Uterus (tissue), 2 donors: ENCODE measurements at regions not wholly inside any gene's neighbourhood (a gene's known extent, or its start where the extent isn't known, plus 50 kb on each side); places are given as distances from the start of the nearest gene placed in this dataset.

Experiments used
- POLR2A ChIP-seq, 2 donors: fragments of 450-650 bp; IDR thresholded peaks; one replicate each; pipeline ENCODE4 v1.6.1; 2016; ENCODE audit warnings: antibody characterized with exemption in 2 of 2, mild to moderate bottlenecking in 1 of 2, moderate library complexity in 1 of 2
- TF ChIP-seq, protein P1 (sequence below), 4 experiments: fragments of 200-600 bp in 2 of 4; fragments of 450-650 bp in 2 of 4; sonication (generic) in 2 of 4; IDR thresholded peaks; one replicate each; pipeline ENCODE4 v1.5.1; 2016 to 2019; ENCODE audit warnings: antibody characterized with exemption in 4 of 4, mild to moderate bottlenecking in 2 of 4, moderate library complexity in 1 of 4

- TF ChIP-seq, protein P1, sequence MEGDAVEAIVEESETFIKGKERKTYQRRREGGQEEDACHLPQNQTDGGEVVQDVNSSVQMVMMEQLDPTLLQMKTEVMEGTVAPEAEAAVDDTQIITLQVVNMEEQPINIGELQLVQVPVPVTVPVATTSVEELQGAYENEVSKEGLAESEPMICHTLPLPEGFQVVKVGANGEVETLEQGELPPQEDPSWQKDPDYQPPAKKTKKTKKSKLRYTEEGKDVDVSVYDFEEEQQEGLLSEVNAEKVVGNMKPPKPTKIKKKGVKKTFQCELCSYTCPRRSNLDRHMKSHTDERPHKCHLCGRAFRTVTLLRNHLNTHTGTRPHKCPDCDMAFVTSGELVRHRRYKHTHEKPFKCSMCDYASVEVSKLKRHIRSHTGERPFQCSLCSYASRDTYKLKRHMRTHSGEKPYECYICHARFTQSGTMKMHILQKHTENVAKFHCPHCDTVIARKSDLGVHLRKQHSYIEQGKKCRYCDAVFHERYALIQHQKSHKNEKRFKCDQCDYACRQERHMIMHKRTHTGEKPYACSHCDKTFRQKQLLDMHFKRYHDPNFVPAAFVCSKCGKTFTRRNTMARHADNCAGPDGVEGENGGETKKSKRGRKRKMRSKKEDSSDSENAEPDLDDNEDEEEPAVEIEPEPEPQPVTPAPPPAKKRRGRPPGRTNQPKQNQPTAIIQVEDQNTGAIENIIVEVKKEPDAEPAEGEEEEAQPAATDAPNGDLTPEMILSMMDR (IDR thresholded peaks at IDR 0.05): no peak
- no peak for TF ChIP-seq POLR2A (IDR thresholded peaks at IDR 0.05)
Observed at GRCh38 chr5:92922231-92922967, 658.6 kb downstream of the NR2F1-AS1 start.
